ENCODE measurements at regions not wholly inside any gene's neighbourhood (a gene's known extent, or its start where the extent isn't known, plus 50 kb on each side); places are given as distances from the start of the nearest gene placed in this dataset.

DNA sequence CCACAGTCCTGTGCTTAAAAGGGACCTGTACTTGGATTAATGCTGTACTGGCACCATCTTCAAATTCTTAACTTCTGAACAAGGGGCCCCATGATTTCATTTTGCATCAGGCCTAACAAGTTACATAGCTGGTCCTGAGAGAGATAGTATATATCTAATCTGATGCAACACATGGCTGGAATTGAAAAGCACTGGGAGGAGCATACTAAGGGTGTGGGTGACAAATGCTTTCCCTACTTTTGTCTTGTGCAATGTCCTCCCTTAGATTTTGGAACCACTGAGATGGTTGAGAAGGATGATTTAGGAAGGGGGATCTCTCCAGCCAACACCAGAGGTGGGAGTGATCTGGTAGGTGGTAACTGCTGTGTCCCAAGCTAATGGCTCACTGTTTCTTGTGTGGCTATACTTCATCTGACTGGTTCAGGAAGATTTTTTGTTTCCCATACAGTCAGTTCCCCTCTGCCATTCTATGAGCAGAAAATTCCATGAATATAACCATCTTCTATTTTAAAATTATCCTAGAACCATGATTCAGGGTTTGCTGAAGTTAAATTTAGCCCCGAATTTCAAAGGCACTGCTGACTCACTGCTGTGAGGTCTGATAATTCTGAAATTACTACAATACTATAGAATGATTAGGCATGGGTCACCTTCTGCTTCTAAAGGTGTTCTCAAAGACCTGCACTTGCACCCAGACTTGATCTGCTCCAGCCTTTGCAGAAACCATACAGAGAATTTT, 108.3 kb upstream of the NCKAP5 start:
- no peak for DNase-seq (ENCODE audit: low read depth, low spot score)
- no peak overlapping the region for H3K4me3 ChIP-seq (ENCODE audit: insufficient read length, low read depth)
- no peaks in the 10 kb centered on the region for H3K36me3 ChIP-seq (ENCODE audit: insufficient read depth, insufficient read length, low read length)
- H3K4me1 ChIP-seq (ENCODE audit: insufficient read depth, insufficient read length) = peaks cover 2% of the 10 kb centered on the region
- no peak for TF ChIP-seq SUZ12 (IDR thresholded peaks at IDR 0.05; ENCODE audit: extremely low read depth, insufficient read depth, insufficient read length)
- TF ChIP-seq ZNF274 (IDR thresholded peaks at IDR 0.05; ENCODE audit: low read depth, low read length) = no peak
- no peak for TF ChIP-seq YY1 (IDR thresholded peaks at IDR 0.05; ENCODE audit: insufficient read depth, insufficient read length)
- H3K9me3 ChIP-seq (ENCODE audit: insufficient read depth, low read length) = no peaks in the 10 kb centered on the region
- H3K27me3 ChIP-seq (ENCODE audit: insufficient read depth, insufficient read length) = no peaks in the 10 kb centered on the region
- H3K9ac ChIP-seq (ENCODE audit: insufficient read length, low read depth) = no peak overlapping the region

DNA sequence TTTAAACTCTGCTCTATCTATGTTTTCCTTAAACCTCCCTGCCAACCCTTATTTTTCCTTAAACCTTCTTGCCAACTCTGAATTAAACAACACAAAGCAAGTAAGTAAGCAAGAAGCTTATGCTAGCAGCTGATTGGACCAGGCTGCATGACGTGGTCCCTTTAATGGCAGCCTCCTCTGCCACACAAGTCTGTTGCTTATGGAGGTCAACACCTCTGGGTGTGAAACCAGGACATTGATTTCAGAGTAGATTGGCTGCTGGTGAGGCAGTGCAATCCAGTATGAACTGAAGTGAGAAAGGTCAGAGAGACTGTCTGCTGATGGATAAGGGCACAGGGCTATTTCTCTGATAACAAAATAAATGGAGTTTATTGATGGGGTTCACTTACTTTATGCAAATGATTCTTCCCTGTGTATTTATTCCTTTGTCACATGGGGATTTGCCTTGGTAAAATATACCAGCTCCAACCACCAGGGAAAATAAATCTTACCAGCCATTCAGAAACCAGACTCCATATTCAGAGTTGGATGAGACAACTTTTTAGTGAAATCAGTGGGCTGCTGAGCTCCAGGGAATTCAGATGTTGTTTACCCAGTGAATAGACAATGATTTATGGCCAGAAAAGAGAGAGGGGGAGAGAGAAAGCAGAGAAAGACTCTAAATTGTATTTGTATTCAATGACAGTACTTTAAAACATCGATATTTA, 112.2 kb upstream of the NCKAP5 start:
- Histone ChIP-seq H3K9me3 (ENCODE audit: insufficient read depth, low read length) (no peaks in the 10 kb centered on the region), H3K27me3 (ENCODE audit: insufficient read depth, insufficient read length) (no peaks in the 10 kb centered on the region), H3K9ac (ENCODE audit: insufficient read length, low read depth) (no peak overlapping the region), H3K36me3 (ENCODE audit: insufficient read depth, insufficient read length, low read length) (no peaks in the 10 kb centered on the region), H3K4me1 (ENCODE audit: insufficient read depth, insufficient read length) (no peaks in the 10 kb centered on the region), H3K4me3 (ENCODE audit: insufficient read length, low read depth) (no peak overlapping the region)
- TF ChIP-seq YY1 (IDR thresholded peaks at IDR 0.05; ENCODE audit: insufficient read depth, insufficient read length) (no peak), SUZ12 (IDR thresholded peaks at IDR 0.05; ENCODE audit: extremely low read depth, insufficient read depth, insufficient read length) (no peak)
- DNase-seq (ENCODE audit: low read depth, low spot score) = no peak

DNA sequence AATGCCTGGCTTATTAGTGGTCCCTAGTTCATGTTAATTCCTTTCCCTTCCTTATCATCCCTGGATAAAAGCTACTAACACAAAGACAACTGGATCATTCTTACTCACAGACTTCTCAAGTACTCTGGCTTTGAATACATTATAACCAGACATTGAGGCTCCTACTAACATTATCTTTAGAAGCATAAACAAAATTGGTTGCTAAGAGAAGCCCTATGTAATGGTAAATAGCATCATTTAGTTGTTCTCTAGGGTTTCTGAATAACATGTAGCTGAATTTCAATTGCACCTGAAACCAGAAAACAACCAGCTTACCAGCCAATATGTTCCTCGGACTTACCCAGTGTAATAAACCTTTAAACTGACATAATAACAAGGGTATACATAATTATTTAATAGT, 114.1 kb upstream of the NCKAP5 start:
- no peak overlapping the region for H3K9ac ChIP-seq (ENCODE audit: insufficient read length, low read depth)
- no peak for TF ChIP-seq SUZ12 (IDR thresholded peaks at IDR 0.05; ENCODE audit: extremely low read depth, insufficient read depth, insufficient read length)
- no peak for TF ChIP-seq ZNF274 (IDR thresholded peaks at IDR 0.05; ENCODE audit: low read depth, low read length)
- TF ChIP-seq YY1 (IDR thresholded peaks at IDR 0.05; ENCODE audit: insufficient read depth, insufficient read length) = no peak
- H3K9me3 ChIP-seq (ENCODE audit: insufficient read depth, low read length) = no peaks in the 10 kb centered on the region
- no peaks in the 10 kb centered on the region for H3K4me1 ChIP-seq (ENCODE audit: insufficient read depth, insufficient read length)
- H3K4me3 ChIP-seq (ENCODE audit: insufficient read length, low read depth) = no peak overlapping the region
- no peaks in the 10 kb centered on the region for H3K36me3 ChIP-seq (ENCODE audit: insufficient read depth, insufficient read length, low read length)
- DNase-seq (ENCODE audit: low read depth, low spot score) = no peak
- H3K27me3 ChIP-seq (ENCODE audit: insufficient read depth, insufficient read length) = no peaks in the 10 kb centered on the region

DNA sequence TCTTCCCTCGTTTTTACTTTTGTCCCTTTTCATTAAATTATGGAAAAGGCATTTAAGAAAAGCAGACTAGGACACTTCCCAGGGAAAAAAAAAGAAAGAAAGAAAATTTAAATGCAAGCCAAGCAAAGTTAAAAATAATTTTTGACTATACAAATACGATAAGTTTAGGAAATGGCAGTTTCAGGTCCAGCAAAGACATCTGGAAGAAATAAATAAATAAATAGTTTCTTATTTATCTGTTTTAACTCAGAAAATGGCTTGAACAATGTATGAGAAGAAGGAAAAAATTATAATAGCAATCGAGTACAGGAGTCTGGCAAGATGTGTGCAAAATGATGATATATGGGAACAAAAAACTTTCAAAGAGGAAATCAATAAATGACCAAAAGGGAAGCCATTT, 114.6 kb upstream of the NCKAP5 start:
- H3K9me3 ChIP-seq (ENCODE audit: insufficient read depth, low read length) = no peaks in the 10 kb centered on the region
- TF ChIP-seq SUZ12 (IDR thresholded peaks at IDR 0.05; ENCODE audit: extremely low read depth, insufficient read depth, insufficient read length) (no peak), ZNF274 (IDR thresholded peaks at IDR 0.05; ENCODE audit: low read depth, low read length) (no peak), YY1 (IDR thresholded peaks at IDR 0.05; ENCODE audit: insufficient read depth, insufficient read length) (no peak)
- no peak for DNase-seq (ENCODE audit: low read depth, low spot score)
- H3K4me3 ChIP-seq (ENCODE audit: insufficient read length, low read depth) = no peak overlapping the region
- H3K9ac ChIP-seq (ENCODE audit: insufficient read length, low read depth) = no peak overlapping the region
- H3K36me3 ChIP-seq (ENCODE audit: insufficient read depth, insufficient read length, low read length) = no peaks in the 10 kb centered on the region
- H3K27me3 ChIP-seq (ENCODE audit: insufficient read depth, insufficient read length) = no peaks in the 10 kb centered on the region
- no peaks in the 10 kb centered on the region for H3K4me1 ChIP-seq (ENCODE audit: insufficient read depth, insufficient read length)

DNA sequence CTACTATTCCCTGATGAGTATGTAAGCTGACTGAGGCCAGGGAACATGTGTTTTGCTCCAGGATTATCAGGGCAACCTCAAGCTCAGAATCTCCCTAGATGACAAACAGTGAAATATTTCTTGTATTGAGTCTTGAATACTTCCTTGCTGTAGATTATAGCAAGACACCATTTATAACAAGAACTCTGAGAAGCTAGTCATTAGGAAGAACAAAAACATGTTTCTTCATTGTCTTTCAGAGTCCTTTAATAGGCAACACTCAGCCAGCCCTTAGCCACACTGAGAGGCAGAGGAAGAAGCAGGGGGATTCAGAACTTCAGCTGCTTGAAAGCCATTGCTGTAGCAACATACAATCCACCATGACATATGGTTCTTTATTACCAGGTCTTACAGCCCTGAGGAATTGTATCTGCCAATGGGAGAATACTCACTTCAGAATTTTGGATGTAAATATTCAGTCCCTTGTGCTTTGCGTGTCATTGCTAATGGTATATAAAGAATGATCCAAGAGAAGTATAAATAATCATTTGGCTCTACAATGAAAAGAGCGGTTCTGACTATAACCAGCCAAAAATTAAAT, 117.5 kb upstream of the NCKAP5 start:
- no peak overlapping the region for H3K4me3 ChIP-seq (ENCODE audit: insufficient read length, low read depth)
- no peaks in the 10 kb centered on the region for H3K27me3 ChIP-seq (ENCODE audit: insufficient read depth, insufficient read length)
- no peak for TF ChIP-seq SUZ12 (IDR thresholded peaks at IDR 0.05; ENCODE audit: extremely low read depth, insufficient read depth, insufficient read length)
- no peak for TF ChIP-seq ZNF274 (IDR thresholded peaks at IDR 0.05; ENCODE audit: low read depth, low read length)
- TF ChIP-seq YY1 (IDR thresholded peaks at IDR 0.05; ENCODE audit: insufficient read depth, insufficient read length) = no peak
- no peak for DNase-seq (ENCODE audit: low read depth, low spot score)
- H3K4me1 ChIP-seq (ENCODE audit: insufficient read depth, insufficient read length) = no peaks in the 10 kb centered on the region
- H3K36me3 ChIP-seq (ENCODE audit: insufficient read depth, insufficient read length, low read length) = no peaks in the 10 kb centered on the region
- H3K9me3 ChIP-seq (ENCODE audit: insufficient read depth, low read length) = no peaks in the 10 kb centered on the region
- no peak overlapping the region for H3K9ac ChIP-seq (ENCODE audit: insufficient read length, low read depth)

DNA sequence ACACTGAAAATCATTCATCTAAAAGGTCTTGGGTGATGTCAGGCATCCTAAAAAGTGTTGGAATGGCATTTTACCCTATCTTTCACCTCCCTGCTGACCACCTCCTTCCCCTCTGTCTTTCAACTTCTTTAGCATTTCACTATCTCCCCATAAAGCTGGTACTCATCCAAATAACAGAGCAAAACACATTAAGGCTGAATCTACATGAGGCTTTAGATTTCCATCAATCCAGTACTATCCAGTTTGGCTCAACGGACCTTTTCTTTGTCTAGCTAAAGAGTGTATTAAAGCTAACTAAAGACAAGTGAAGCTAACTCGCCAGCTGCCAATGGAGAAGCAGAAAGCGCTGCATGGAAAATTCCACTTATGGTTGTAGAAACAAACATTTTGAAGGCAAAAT, 122.5 kb upstream of the NCKAP5 start:
- Histone ChIP-seq H3K4me3 (ENCODE audit: insufficient read length, low read depth) (no peak overlapping the region), H3K36me3 (ENCODE audit: insufficient read depth, insufficient read length, low read length) (no peaks in the 10 kb centered on the region), H3K9ac (ENCODE audit: insufficient read length, low read depth) (no peak overlapping the region), H3K4me1 (ENCODE audit: insufficient read depth, insufficient read length) (no peaks in the 10 kb centered on the region), H3K27me3 (ENCODE audit: insufficient read depth, insufficient read length) (no peaks in the 10 kb centered on the region), H3K9me3 (ENCODE audit: insufficient read depth, low read length) (no peaks in the 10 kb centered on the region)
- TF ChIP-seq SUZ12 (IDR thresholded peaks at IDR 0.05; ENCODE audit: extremely low read depth, insufficient read depth, insufficient read length) (no peak), ZNF274 (IDR thresholded peaks at IDR 0.05; ENCODE audit: low read depth, low read length) (no peak), YY1 (IDR thresholded peaks at IDR 0.05; ENCODE audit: insufficient read depth, insufficient read length) (no peak)
- no peak for DNase-seq (ENCODE audit: low read depth, low spot score)

DNA sequence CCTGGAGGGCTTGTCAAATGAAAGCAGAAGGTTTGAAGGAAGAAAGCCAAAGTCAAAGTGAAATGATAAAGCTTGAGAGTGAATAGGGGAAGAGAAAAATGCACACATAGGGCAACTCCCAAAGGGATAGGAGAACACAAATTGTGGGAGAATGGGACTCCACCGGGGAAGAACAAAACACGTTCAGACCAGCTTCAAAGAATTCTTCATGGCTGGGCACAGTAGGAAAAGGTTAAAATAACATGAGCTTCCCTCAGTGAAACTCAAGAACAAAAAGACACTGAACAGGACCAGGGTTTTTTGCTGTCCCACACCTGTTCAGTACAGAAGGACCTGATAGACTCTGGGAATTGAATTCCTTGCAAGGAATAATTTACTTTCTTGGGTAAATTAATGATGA, 123.1 kb upstream of the NCKAP5 start:
- Histone ChIP-seq H3K4me3 (ENCODE audit: insufficient read length, low read depth) (no peak overlapping the region), H3K36me3 (ENCODE audit: insufficient read depth, insufficient read length, low read length) (no peaks in the 10 kb centered on the region), H3K4me1 (ENCODE audit: insufficient read depth, insufficient read length) (no peaks in the 10 kb centered on the region), H3K9ac (ENCODE audit: insufficient read length, low read depth) (no peak overlapping the region), H3K27me3 (ENCODE audit: insufficient read depth, insufficient read length) (no peaks in the 10 kb centered on the region), H3K9me3 (ENCODE audit: insufficient read depth, low read length) (no peaks in the 10 kb centered on the region)
- DNase-seq (ENCODE audit: low read depth, low spot score) = no peak
- TF ChIP-seq ZNF274 (IDR thresholded peaks at IDR 0.05; ENCODE audit: low read depth, low read length) (no peak), SUZ12 (IDR thresholded peaks at IDR 0.05; ENCODE audit: extremely low read depth, insufficient read depth, insufficient read length) (no peak), YY1 (IDR thresholded peaks at IDR 0.05; ENCODE audit: insufficient read depth, insufficient read length) (no peak)
